Panc1 (cell line): ENCODE measurements at regions not wholly inside any gene's neighbourhood (a gene's known extent, or its start where the extent isn't known, plus 50 kb on each side); places are given as distances from the start of the nearest gene placed in this dataset.

ENCODE experiments used
- POLR2AphosphoS5 ChIP-seq: IDR thresholded peaks from 2 replicates; pipeline ENCODE4 v1.6.1; 2012; ENCODE audit warnings: mild to moderate bottlenecking, low read depth, low read length, moderate library complexity
- TF ChIP-seq, protein P1 (sequence below): fragments of 450-650 bp; IDR thresholded peaks from 2 replicates; pipeline ENCODE4 v1.5.1; 2017; ENCODE audit warnings: mild to moderate bottlenecking

DNA sequence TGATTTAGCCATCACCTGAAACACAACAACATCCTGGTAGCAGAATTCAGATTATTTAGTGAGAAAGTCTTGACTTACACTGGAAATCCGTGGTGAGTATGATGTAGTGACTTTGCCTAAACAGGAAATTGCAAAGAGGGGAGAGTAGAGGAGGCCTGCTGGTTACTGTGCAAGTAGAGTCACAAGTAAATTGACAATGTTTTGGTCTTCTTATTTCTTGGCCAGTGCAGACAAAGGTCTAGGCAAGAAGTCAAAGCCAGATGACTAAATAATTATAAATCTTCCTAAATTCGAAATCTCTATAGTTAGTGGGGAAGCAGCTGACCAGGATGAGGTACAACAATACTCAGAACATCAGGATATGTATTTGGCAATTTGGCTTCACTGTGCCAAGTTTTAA is 159.5 kb upstream of the KCTD3 start:
- TF ChIP-seq, protein P1, sequence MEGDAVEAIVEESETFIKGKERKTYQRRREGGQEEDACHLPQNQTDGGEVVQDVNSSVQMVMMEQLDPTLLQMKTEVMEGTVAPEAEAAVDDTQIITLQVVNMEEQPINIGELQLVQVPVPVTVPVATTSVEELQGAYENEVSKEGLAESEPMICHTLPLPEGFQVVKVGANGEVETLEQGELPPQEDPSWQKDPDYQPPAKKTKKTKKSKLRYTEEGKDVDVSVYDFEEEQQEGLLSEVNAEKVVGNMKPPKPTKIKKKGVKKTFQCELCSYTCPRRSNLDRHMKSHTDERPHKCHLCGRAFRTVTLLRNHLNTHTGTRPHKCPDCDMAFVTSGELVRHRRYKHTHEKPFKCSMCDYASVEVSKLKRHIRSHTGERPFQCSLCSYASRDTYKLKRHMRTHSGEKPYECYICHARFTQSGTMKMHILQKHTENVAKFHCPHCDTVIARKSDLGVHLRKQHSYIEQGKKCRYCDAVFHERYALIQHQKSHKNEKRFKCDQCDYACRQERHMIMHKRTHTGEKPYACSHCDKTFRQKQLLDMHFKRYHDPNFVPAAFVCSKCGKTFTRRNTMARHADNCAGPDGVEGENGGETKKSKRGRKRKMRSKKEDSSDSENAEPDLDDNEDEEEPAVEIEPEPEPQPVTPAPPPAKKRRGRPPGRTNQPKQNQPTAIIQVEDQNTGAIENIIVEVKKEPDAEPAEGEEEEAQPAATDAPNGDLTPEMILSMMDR: no peak
- no peak for TF ChIP-seq POLR2AphosphoS5
